A549 (cell line): ENCODE measurements at regions not wholly inside any gene's neighbourhood (a gene's known extent, or its start where the extent isn't known, plus 50 kb on each side); places are given as distances from the start of the nearest gene placed in this dataset.

Source experiments
- ATAC-seq, 2 experiments: fragments of 200-7000 bp in 1 of 2; fragments of >200 bp in 1 of 2; cut with Nextera tagmentation in 1 of 2; cut with Tn5 transposase in 1 of 2; 3 replicates each; pipeline versions ENCODE4 v1.8.0 to v1.9.1; 2018 to 2020; ENCODE audit warnings: mild to moderate bottlenecking in 1 of 2, moderate library complexity in 1 of 2
- CTCF ChIA-PET: fragments of 300-600 bp; sonication (Branson Sonifier 250); formaldehyde crosslinking; extraction: SDS; loops from one replicate; lab custom pipeline; 2021; ENCODE audit warnings: antibody characterized with exemption, inconsistent platforms; lab: Yijun Ruan, JAX
- POLR2A ChIA-PET: fragments of 350-600 bp; formaldehyde crosslinking; extraction: SDS; loops from one replicate; lab custom pipeline; 2021; ENCODE audit warnings: antibody characterized with exemption, inconsistent platforms; lab: Yijun Ruan, JAX
- DNase-seq, 2 experiments: peaks; one replicate each; pipeline versions ENCODE4 v3.0.0 to v3.0.0-alpha.2; 2011 to 2016; ENCODE audit warnings: low read depth in 1 of 2, low spot score in 1 of 2
- FAIRE-seq: peaks from 2 replicates; lab custom pipeline; 2011; peaks lifted over from hg19 to GRCh38; lab: Jason Lieb, UNC
- H3K27ac ChIP-seq, 2 experiments: fragments of >200 bp; sonication (Bioruptor Twin); formaldehyde crosslinking; 3 replicates each; pipeline ENCODE4 v1.5.1; 2016 to 2017
- H3K4me1 ChIP-seq: fragments of >200 bp; sonication (Bioruptor Twin); formaldehyde crosslinking; 3 replicates; pipeline ENCODE4 v1.6.1; 2016
- H3K4me2 ChIP-seq: fragments of >200 bp; sonication (Bioruptor Twin); formaldehyde crosslinking; 3 replicates; pipeline ENCODE4 v1.6.1; 2016
- H3K4me3 ChIP-seq: fragments of >200 bp; sonication (Bioruptor Twin); formaldehyde crosslinking; 3 replicates; pipeline ENCODE4 v1.5.1; 2016
- H3K9me3 ChIP-seq: fragments of >200 bp; sonication (Bioruptor Twin); formaldehyde crosslinking; 3 replicates; pipeline ENCODE4 v1.6.1; 2016
- CEBPB ChIP-seq, 2 experiments: fragments of >200 bp in 1 of 2; sonication (Bioruptor Twin) in 1 of 2; formaldehyde crosslinking in 1 of 2; IDR thresholded peaks; 2 replicates each; pipeline ENCODE4 v1.6.1; 2012 to 2016
- CHD2 ChIP-seq: fragments of 150-350 bp; IDR thresholded peaks from 2 replicates; pipeline ENCODE4 v1.6.1; 2014; ENCODE audit warnings: low read length; ENCODE audit not compliant: partially characterized antibody
- EHF ChIP-seq: fragments of 250-450 bp; sonication (Bioruptor Pico); IDR thresholded peaks from 2 replicates; pipeline ENCODE4 v1.5.0; 2020; ENCODE audit warnings: mild to moderate bottlenecking
- ESRRA ChIP-seq: fragments of 150-350 bp; IDR thresholded peaks from 2 replicates; pipeline ENCODE4 v1.6.1; 2014; ENCODE audit warnings: mild to moderate bottlenecking, low read length, borderline replicate concordance
- GATA3 ChIP-seq: IDR thresholded peaks from 2 replicates; pipeline ENCODE4 v1.6.1; 2012; ENCODE audit warnings: borderline replicate concordance
- HDAC2 ChIP-seq: fragments of 200-600 bp; sonication (generic); IDR thresholded peaks from 2 replicates; pipeline ENCODE4 v1.6.1; 2016
- HMGXB4 ChIP-seq: fragments of 250-450 bp; sonication (Bioruptor Pico); IDR thresholded peaks from 2 replicates; pipeline ENCODE4 v1.5.0; 2021; ENCODE audit warnings: mild to moderate bottlenecking, moderate library complexity, borderline replicate concordance
- HOXB5 ChIP-seq: fragments of 250-450 bp; sonication (Bioruptor Pico); IDR thresholded peaks from 2 replicates; pipeline ENCODE4 v1.5.0; 2020; ENCODE audit warnings: mild to moderate bottlenecking, moderate library complexity
- JUN ChIP-seq, 2 experiments: fragments of >200 bp; sonication (Bioruptor Twin); formaldehyde crosslinking; IDR thresholded peaks; 2 replicates in 1 of 2; 3 replicates in 1 of 2; pipeline ENCODE4 v1.6.1; 2016 to 2017
- KDM1A ChIP-seq: fragments of 200-600 bp; sonication (generic); IDR thresholded peaks from 2 replicates; pipeline ENCODE4 v1.6.1; 2016; ENCODE audit warnings: low read depth, mild to moderate bottlenecking
- MYC ChIP-seq: IDR thresholded peaks from 2 replicates; pipeline ENCODE4 v1.6.1; 2012; ENCODE audit warnings: mild to moderate bottlenecking, inconsistent platforms, low read length, improper control_type of control experiment, borderline replicate concordance
- PBX3 ChIP-seq: IDR thresholded peaks from 2 replicates; pipeline ENCODE4 v1.6.1; 2012
- POLR2A ChIP-seq: IDR thresholded peaks from 2 replicates; pipeline ENCODE4 v1.6.1; 2012; ENCODE audit warnings: mild to moderate bottlenecking, low read length
- POLR2AphosphoS2 ChIP-seq: conservative IDR thresholded peaks from 2 replicates; pipeline ENCODE4 v1.6.1; 2012; ENCODE audit warnings: low read length, improper control_type of control experiment, inconsistent platforms
- RAD21 ChIP-seq, 2 experiments: fragments of >200 bp in 1 of 2; sonication (Bioruptor Twin) in 1 of 2; formaldehyde crosslinking in 1 of 2; IDR thresholded peaks in 1 of 2; conservative IDR thresholded peaks in 1 of 2; 2 replicates in 1 of 2; 3 replicates in 1 of 2; pipeline ENCODE4 v1.6.1; 2012 to 2018; ENCODE audit warnings: inconsistent platforms in 1 of 2
- REST ChIP-seq: fragments of 200-600 bp; sonication (generic); IDR thresholded peaks from 2 replicates; pipeline ENCODE4 v1.6.1; 2016; ENCODE audit warnings: antibody characterized with exemption, mild to moderate bottlenecking, moderate library complexity
- SMC3 ChIP-seq: fragments of >200 bp; sonication (Bioruptor Twin); formaldehyde crosslinking; IDR thresholded peaks from 3 replicates; pipeline ENCODE4 v1.6.1; 2018; ENCODE audit warnings: inconsistent platforms
- ZFP36 ChIP-seq: fragments of 450-650 bp; IDR thresholded peaks from 2 replicates; pipeline ENCODE4 v1.6.1; 2014; ENCODE audit warnings: borderline replicate concordance; ENCODE audit not compliant: partially characterized antibody
- WGBS: methylation state at CpG from one replicate; pipeline ENCODE4 v1.1.6; 2017; ENCODE audit errors: missing lambda C conversion rate; 5-methylcytosine and 5-hydroxymethylcytosine counted together
- TF ChIP-seq, protein P1 (sequence below): IDR thresholded peaks from 2 replicates; pipeline ENCODE4 v1.6.1; 2012
- TF ChIP-seq, protein P2 (sequence below): fragments of >200 bp; sonication (Bioruptor Twin); formaldehyde crosslinking; IDR thresholded peaks from 3 replicates; pipeline ENCODE4 v1.5.1; 2016

GRCh38 chr22:47325249-47325648 is 562.8 kb downstream of the TBC1D22A start (continued):
- TF ChIP-seq JUN (IDR thresholded peaks at IDR 0.05) = no peak

DNA sequence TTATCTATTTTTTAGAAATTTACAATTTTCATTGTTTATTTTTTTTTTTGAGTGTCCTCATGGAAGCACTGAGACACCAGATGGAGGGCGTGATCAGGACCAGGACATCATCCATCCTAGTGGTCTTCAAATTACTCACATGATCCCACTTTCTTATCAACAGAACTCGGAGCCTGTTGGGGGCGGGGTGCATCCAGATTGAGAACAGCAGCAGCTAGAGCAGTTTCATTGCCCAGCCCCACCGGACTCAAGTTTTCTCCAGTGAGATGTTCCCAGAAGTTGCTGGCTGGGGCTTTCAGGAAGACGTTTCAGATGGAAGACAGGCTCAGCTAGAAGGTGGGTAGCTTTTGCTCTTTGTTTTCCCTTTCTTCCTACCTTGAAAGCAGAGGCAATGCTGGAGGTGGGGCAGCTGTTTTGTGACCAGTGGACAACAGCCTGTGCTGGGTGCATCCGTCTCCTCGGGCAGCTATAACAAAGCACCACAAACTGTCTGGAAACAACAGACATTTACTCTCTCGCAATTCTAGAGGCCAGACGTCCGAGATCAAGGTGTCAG is 562.1 kb downstream of the TBC1D22A start:
- WGBS = 58% methylated on average over 8 of the region's 10 CpGs
- no peak overlapping the region for H3K27ac ChIP-seq
- no peak overlapping the region for H3K4me3 ChIP-seq
- H3K4me2 ChIP-seq = no peak overlapping the region
- CTCF ChIA-PET = interaction anchor here (0.7 kb wide), 1 partner anchor 11 kb away, joined by 3 read pairs; no protein-coding TSS in a partner anchor
- ATAC-seq = no peak
- TF ChIP-seq CHD2 (no peak), KDM1A (no peak), ESRRA (no peak), SMC3 (no peak), REST (no peak), GATA3 (no peak), ZFP36 (no peak), HMGXB4 (no peak), EHF (no peak)
- FAIRE-seq = no peak
- H3K9me3 ChIP-seq = peaks cover 20% of the 10 kb centered on the region; the same call in 2 of the 3 replicates
- POLR2A ChIA-PET = no interaction called here
- peaks cover 12% of the 10 kb centered on the region for H3K4me1 ChIP-seq
- no peak for DNase-seq

DNA sequence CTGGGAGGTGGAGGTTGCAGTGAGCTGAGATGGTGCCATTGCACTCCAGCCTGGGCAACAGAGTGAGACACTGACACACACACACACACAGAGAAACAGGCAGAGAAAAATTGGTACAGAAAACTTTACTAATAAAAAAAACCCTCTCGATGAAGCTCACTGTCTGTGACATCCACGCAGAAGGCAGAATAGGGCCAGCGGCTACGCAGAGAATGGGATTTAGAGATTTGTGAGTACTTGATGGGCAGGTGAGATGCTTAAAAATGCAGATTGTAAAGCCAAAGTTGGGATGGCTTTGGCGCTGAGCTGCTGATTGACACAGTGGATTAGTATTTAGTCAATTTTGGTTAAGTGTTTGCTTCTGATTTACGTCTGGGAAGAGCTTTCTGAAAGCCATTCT is 561.1 kb downstream of the TBC1D22A start:
- WGBS = 64% methylated on average over 6 of the region's 6 CpGs

More for the DNA sequence above, 561.1 kb downstream of the TBC1D22A start:
- TF ChIP-seq POLR2A (no peak), CEBPB (IDR thresholded peaks at IDR 0.05) (no peak), MYC (no peak), RAD21 (conservative IDR thresholded peaks at IDR 0.05 in 1 of 2, IDR thresholded peaks at IDR 0.05 in 1 of 2) (no peak), HDAC2 (no peak), ESRRA (no peak), PBX3 (no peak), HOXB5 (CRISPR knock-in tag) (no peak), REST (no peak), POLR2AphosphoS2 (no peak)
- TF ChIP-seq, protein P1, sequence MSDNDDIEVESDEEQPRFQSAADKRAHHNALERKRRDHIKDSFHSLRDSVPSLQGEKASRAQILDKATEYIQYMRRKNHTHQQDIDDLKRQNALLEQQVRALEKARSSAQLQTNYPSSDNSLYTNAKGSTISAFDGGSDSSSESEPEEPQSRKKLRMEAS = no peak
- TF ChIP-seq, protein P2, sequence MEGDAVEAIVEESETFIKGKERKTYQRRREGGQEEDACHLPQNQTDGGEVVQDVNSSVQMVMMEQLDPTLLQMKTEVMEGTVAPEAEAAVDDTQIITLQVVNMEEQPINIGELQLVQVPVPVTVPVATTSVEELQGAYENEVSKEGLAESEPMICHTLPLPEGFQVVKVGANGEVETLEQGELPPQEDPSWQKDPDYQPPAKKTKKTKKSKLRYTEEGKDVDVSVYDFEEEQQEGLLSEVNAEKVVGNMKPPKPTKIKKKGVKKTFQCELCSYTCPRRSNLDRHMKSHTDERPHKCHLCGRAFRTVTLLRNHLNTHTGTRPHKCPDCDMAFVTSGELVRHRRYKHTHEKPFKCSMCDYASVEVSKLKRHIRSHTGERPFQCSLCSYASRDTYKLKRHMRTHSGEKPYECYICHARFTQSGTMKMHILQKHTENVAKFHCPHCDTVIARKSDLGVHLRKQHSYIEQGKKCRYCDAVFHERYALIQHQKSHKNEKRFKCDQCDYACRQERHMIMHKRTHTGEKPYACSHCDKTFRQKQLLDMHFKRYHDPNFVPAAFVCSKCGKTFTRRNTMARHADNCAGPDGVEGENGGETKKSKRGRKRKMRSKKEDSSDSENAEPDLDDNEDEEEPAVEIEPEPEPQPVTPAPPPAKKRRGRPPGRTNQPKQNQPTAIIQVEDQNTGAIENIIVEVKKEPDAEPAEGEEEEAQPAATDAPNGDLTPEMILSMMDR = no peak
- POLR2A ChIA-PET = no interaction called here
- H3K4me2 ChIP-seq = no peak overlapping the region
- peaks cover 20% of the 10 kb centered on the region; the same call in 2 of the 3 replicates for H3K9me3 ChIP-seq
- no peak for FAIRE-seq
- CTCF ChIA-PET = interaction anchor here (0.7 kb wide), 1 partner anchor 12 kb away, joined by 3 read pairs; no protein-coding TSS in a partner anchor
- H3K27ac ChIP-seq = no peak overlapping the region
- DNase-seq = no peak
- no peak overlapping the region for H3K4me3 ChIP-seq
- ATAC-seq = no peak
- peaks cover 5% of the 10 kb centered on the region; the same call in 1 of the 3 replicates for H3K4me1 ChIP-seq
